Esophagus muscularis mucosa (tissue), 4 donors: ENCODE measurements at regions not wholly inside any gene's neighbourhood (a gene's known extent, or its start where the extent isn't known, plus 50 kb on each side); places are given as distances from the start of the nearest gene placed in this dataset.

ENCODE experiments used
- DNase-seq: peaks from one replicate; pipeline ENCODE4 v3.0.0-alpha.2; 2017; ENCODE audit errors: extremely low spot score
- H3K27ac ChIP-seq, 4 donors: fragments of 200-600 bp; sonication (generic); replicated peaks in 1 of 4; 1 replicate in 3 of 4; 2 replicates in 1 of 4; pipeline ENCODE4 v1.5.1; 2016 to 2019; ENCODE audit warnings: mild to moderate bottlenecking in 1 of 4
- H3K27me3 ChIP-seq, 4 donors: fragments of 200-600 bp; sonication (generic); one replicate each; pipeline versions ENCODE4 v1.5.1 to v1.6.0; 2016 to 2019
- H3K36me3 ChIP-seq, 4 donors: fragments of 200-600 bp; sonication (generic); one replicate each; pipeline ENCODE4 v1.5.1; 2016 to 2019
- H3K4me1 ChIP-seq, 4 donors: fragments of 200-600 bp; sonication (generic); one replicate each; pipeline ENCODE4 v1.5.1; 2016 to 2019
- H3K4me3 ChIP-seq, 4 donors: fragments of 200-600 bp; sonication (generic); 1 replicate in 2 of 4; 2 replicates in 2 of 4; pipeline ENCODE4 v1.5.1; 2016 to 2019; ENCODE audit warnings: mild to moderate bottlenecking in 4 of 4, moderate library complexity in 1 of 4
- H3K9me3 ChIP-seq, 4 donors: fragments of 200-600 bp; sonication (generic); 1 replicate in 3 of 4; 2 replicates in 1 of 4; pipeline ENCODE4 v1.5.1; 2016 to 2019
- CTCF ChIP-seq, 3 experiments: fragments of 200-600 bp in 2 of 3; fragments of 450-650 bp in 1 of 3; sonication (generic) in 2 of 3; IDR thresholded peaks; one replicate each; pipeline ENCODE4 v1.5.1; 2017 to 2019; ENCODE audit warnings: antibody characterized with exemption in 3 of 3, mild to moderate bottlenecking in 2 of 3, moderate library complexity in 1 of 3
- EP300 ChIP-seq: sonication (generic); formaldehyde crosslinking; IDR thresholded peaks from one replicate; pipeline ENCODE4 v1.6.1; 2017; ENCODE audit warnings: antibody characterized with exemption
- POLR2A ChIP-seq: fragments of 450-650 bp; IDR thresholded peaks from one replicate; pipeline ENCODE4 v1.6.1; 2017; ENCODE audit warnings: antibody characterized with exemption, moderate library complexity, mild to moderate bottlenecking, low read depth
- POLR2AphosphoS5 ChIP-seq, 2 donors: sonication (generic); formaldehyde crosslinking; IDR thresholded peaks; one replicate each; pipeline ENCODE4 v1.6.1; 2017; ENCODE audit warnings: antibody characterized with exemption in 2 of 2
- WGBS: methylation state at CpG from one replicate; pipeline ENCODE4 v1.1.5; 2018; 5-methylcytosine and 5-hydroxymethylcytosine counted together
- intact Hi-C: fragments of 100-400 bp; cut with DNase I; formaldehyde crosslinking; loops from one replicate; pipeline ENCODE4 v1.15.1; 2023

GRCh38 chr6:15914553-15914952, 214.3 kb upstream of the MYLIP start:
- no peak overlapping the region for H3K4me3 ChIP-seq
- intact Hi-C loops = no loop called here
- H3K27me3 ChIP-seq = no peaks in the 10 kb centered on the region
- H3K4me1 ChIP-seq = no peaks in the 10 kb centered on the region
- no peaks in the 10 kb centered on the region for H3K36me3 ChIP-seq
- no peak for TF ChIP-seq CTCF (IDR thresholded peaks at IDR 0.05)
- TF ChIP-seq POLR2A = no peak
- TF ChIP-seq EP300 = no peak
- TF ChIP-seq POLR2AphosphoS5 (IDR thresholded peaks at IDR 0.05) = no peak
- no peaks in the 10 kb centered on the region for H3K9me3 ChIP-seq
- no peak for DNase-seq
- H3K27ac ChIP-seq = no peak overlapping the region
- WGBS = 88% methylated on average over 2 of the region's 2 CpGs

GRCh38 chr6:15913573-15913972, 215.3 kb upstream of the MYLIP start:
- Histone ChIP-seq H3K4me1 (no peaks in the 10 kb centered on the region), H3K27me3 (no peaks in the 10 kb centered on the region), H3K4me3 (no peak overlapping the region), H3K36me3 (no peaks in the 10 kb centered on the region), H3K27ac (no peak overlapping the region), H3K9me3 (no peaks in the 10 kb centered on the region)
- TF ChIP-seq CTCF (IDR thresholded peaks at IDR 0.05) (no peak), POLR2AphosphoS5 (IDR thresholded peaks at IDR 0.05) (no peak), POLR2A (no peak), EP300 (no peak)
- intact Hi-C loops = no loop called here
- DNase-seq = no peak
- 94% methylated on average over 2 of the region's 2 CpGs for WGBS

- 86% methylated on average over 9 of the region's 9 CpGs for WGBS
Measured at GRCh38 chr6:15912505-15913400, 216.1 kb upstream of the MYLIP start.

GRCh38 chr6:15911753-15912504, 217.0 kb upstream of the MYLIP start:
- no peak for TF ChIP-seq POLR2AphosphoS5 (IDR thresholded peaks at IDR 0.05)
- no peak for TF ChIP-seq EP300
- TF ChIP-seq CTCF (IDR thresholded peaks at IDR 0.05) = no peak
- no peak for TF ChIP-seq POLR2A
- 85% methylated on average over 6 of the region's 6 CpGs for WGBS
- Histone ChIP-seq H3K9me3 (no peaks in the 10 kb centered on the region), H3K4me3 (no peak overlapping the region), H3K36me3 (no peaks in the 10 kb centered on the region), H3K4me1 (no peaks in the 10 kb centered on the region), H3K27ac (no peak overlapping the region), H3K27me3 (no peaks in the 10 kb centered on the region)
- intact Hi-C loops = no loop called here
- DNase-seq = no peak

More at GRCh38 chr6:15912505-15913400, 216.1 kb upstream of the MYLIP start:
- intact Hi-C loops = no loop called here
- H3K4me1 ChIP-seq = no peaks in the 10 kb centered on the region
- H3K9me3 ChIP-seq = no peaks in the 10 kb centered on the region
- no peaks in the 10 kb centered on the region for H3K27me3 ChIP-seq
- no peak overlapping the region for H3K27ac ChIP-seq
- DNase-seq = no peak
- no peaks in the 10 kb centered on the region for H3K36me3 ChIP-seq
- no peak for TF ChIP-seq POLR2AphosphoS5 (IDR thresholded peaks at IDR 0.05)
- no peak for TF ChIP-seq EP300
- TF ChIP-seq CTCF (IDR thresholded peaks at IDR 0.05) = no peak
- no peak for TF ChIP-seq POLR2A
- H3K4me3 ChIP-seq = no peak overlapping the region
